BLaER1 (cell line): ENCODE measurements at regions not wholly inside any gene's neighbourhood (a gene's known extent, or its start where the extent isn't known, plus 50 kb on each side); places are given as distances from the start of the nearest gene placed in this dataset.

Experiments
- H3K27ac ChIP-seq: shearing (Covaris generic); formaldehyde crosslinking; 2 replicates; pipeline ENCODE4 v1.8.1; 2022
- H3K27me3 ChIP-seq: shearing (Covaris generic); formaldehyde crosslinking; 2 replicates; pipeline ENCODE4 v1.8.1; 2022
- H3K36me3 ChIP-seq: shearing (Covaris generic); formaldehyde crosslinking; 2 replicates; pipeline ENCODE4 v1.8.1; 2022
- H3K4me1 ChIP-seq: shearing (Covaris generic); formaldehyde crosslinking; 2 replicates; pipeline ENCODE4 v1.8.1; 2022
- H3K4me2 ChIP-seq: shearing (Covaris generic); formaldehyde crosslinking; 2 replicates; pipeline ENCODE4 v1.8.1; 2022
- H3K4me3 ChIP-seq: shearing (Covaris generic); formaldehyde crosslinking; 2 replicates; pipeline ENCODE4 v1.8.1; 2022
- H3K9ac ChIP-seq: shearing (Covaris generic); formaldehyde crosslinking; 2 replicates; pipeline ENCODE4 v1.8.1; 2022
- H3K9me3 ChIP-seq: shearing (Covaris generic); formaldehyde crosslinking; 2 replicates; pipeline ENCODE4 v1.8.1; 2022
- H4K20me1 ChIP-seq: shearing (Covaris generic); formaldehyde crosslinking; 2 replicates; pipeline ENCODE4 v1.8.1; 2022
- Cebpa-rat ChIP-seq: shearing (Covaris generic); IDR thresholded peaks from 2 replicates; pipeline ENCODE4 v1.8.1; 2022

DNA sequence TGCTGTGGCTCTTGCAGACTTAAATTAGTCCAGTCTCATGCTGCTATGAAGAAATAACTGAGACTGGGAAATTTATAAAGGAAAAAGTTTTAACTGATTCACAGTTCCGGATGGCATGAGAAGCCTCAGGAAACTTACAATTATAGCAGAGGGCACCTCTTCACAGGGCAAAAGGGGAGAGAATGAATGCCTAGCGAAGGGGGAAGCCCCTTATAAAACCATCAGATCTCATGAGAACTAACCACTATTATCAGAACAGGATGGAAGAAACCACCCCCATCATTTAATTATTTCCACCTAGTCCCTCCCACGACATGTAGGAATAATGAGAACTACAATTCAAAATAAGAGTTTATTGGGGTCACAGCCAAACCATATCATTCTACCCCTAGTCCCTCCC is 91.4 kb downstream of the GPR174 start:
- Histone ChIP-seq H3K27me3 (peaks cover 76% of the 10 kb centered on the region), H3K9ac (no peak overlapping the region), H3K36me3 (no peaks in the 10 kb centered on the region), H3K4me2 (no peak overlapping the region), H3K4me1 (no peaks in the 10 kb centered on the region), H3K9me3 (peaks cover 35% of the 10 kb centered on the region), H3K4me3 (no peak overlapping the region), H4K20me1 (no peaks in the 10 kb centered on the region), H3K27ac (no peak overlapping the region)
- no peak for TF ChIP-seq Cebpa-rat

DNA sequence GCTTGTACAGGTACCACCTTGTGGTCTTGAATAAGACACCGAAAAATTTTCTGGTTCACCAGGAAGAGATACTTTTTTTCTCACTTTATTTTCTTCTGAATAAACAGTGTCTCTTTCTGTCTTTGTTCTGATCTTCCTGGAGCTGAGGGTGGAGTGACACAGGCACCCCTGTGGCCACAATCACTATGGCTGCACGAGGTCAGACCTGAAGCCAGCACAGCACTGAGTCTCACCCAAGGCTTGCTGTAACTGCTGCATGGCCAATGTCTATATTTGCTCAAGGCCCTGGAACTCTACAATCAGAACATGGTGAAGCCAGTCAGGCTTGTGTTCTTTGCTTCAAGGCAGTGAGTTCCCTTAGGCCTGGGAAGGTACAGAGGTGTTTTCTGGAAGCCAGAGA is 87.2 kb downstream of the GPR174 start:
- Histone ChIP-seq H3K4me3 (no peak overlapping the region), H3K27me3 (peaks cover 57% of the 10 kb centered on the region)

More for the DNA sequence above, 87.2 kb downstream of the GPR174 start:
- Histone ChIP-seq H4K20me1 (no peaks in the 10 kb centered on the region), H3K36me3 (no peaks in the 10 kb centered on the region), H3K27ac (no peak overlapping the region), H3K9ac (no peak overlapping the region), H3K4me1 (no peaks in the 10 kb centered on the region), H3K4me2 (no peak overlapping the region), H3K9me3 (peaks cover 12% of the 10 kb centered on the region; the same call in 1 of the 2 replicates)
- TF ChIP-seq Cebpa-rat: no peak
